Liver (tissue), 3 donors: ENCODE measurements at regions not wholly inside any gene's neighbourhood (a gene's known extent, or its start where the extent isn't known, plus 50 kb on each side); places are given as distances from the start of the nearest gene placed in this dataset.

Experiments
- CTCF ChIP-seq: fragments of 150-350 bp; IDR thresholded peaks from 2 replicates; pipeline ENCODE4 v1.5.1; 2017; ENCODE audit warnings: improper control_type of control experiment, low read depth, low read length; ENCODE audit not compliant: missing input control
- EGR1 ChIP-seq, 2 donors: IDR thresholded peaks; 2 replicates each; pipeline ENCODE4 v1.6.1; 2016 to 2018; ENCODE audit warnings: antibody characterized with exemption in 2 of 2, low read depth in 2 of 2
- GABPA ChIP-seq, 2 donors: IDR thresholded peaks in 1 of 2; conservative IDR thresholded peaks in 1 of 2; 2 replicates each; pipeline ENCODE4 v1.6.1; 2016; ENCODE audit warnings: antibody characterized with exemption in 2 of 2, mild to moderate bottlenecking in 1 of 2, moderate library complexity in 1 of 2
- HNF4G ChIP-seq: IDR thresholded peaks from 2 replicates; pipeline ENCODE4 v1.6.1; 2016; ENCODE audit warnings: antibody characterized with exemption
- MAX ChIP-seq: IDR thresholded peaks from 2 replicates; pipeline ENCODE4 v1.6.1; 2016; ENCODE audit warnings: antibody characterized with exemption
- RAD21 ChIP-seq, 2 donors: IDR thresholded peaks; 2 replicates each; pipeline ENCODE4 v1.6.1; 2016; ENCODE audit warnings: antibody characterized with exemption in 2 of 2, mild to moderate bottlenecking in 2 of 2
- REST ChIP-seq: IDR thresholded peaks from 2 replicates; pipeline ENCODE4 v1.6.1; 2016; ENCODE audit warnings: antibody characterized with exemption, mild to moderate bottlenecking
- SP1 ChIP-seq: IDR thresholded peaks from 2 replicates; pipeline ENCODE4 v1.6.1; 2018; ENCODE audit warnings: antibody characterized with exemption, mild to moderate bottlenecking
- TAF1 ChIP-seq: conservative IDR thresholded peaks from 2 replicates; pipeline ENCODE4 v1.6.1; 2016; ENCODE audit warnings: antibody characterized with exemption, mild to moderate bottlenecking
- YY1 ChIP-seq: IDR thresholded peaks from 2 replicates; pipeline ENCODE4 v1.6.1; 2016; ENCODE audit warnings: antibody characterized with exemption, mild to moderate bottlenecking
- donor health status: healthy.
- donor health status: healthy.

- no peak for TF ChIP-seq EGR1 (IDR thresholded peaks at IDR 0.05; ENCODE audit: low read depth in 2 of 2)
- TF ChIP-seq GABPA (IDR thresholded peaks at IDR 0.05 in 1 of 2, conservative IDR thresholded peaks at IDR 0.05 in 1 of 2) = no peak
- TF ChIP-seq HNF4G = no peak
- no peak for TF ChIP-seq CTCF
- no peak for TF ChIP-seq REST
- no peak for TF ChIP-seq RAD21 (IDR thresholded peaks at IDR 0.05)
- TF ChIP-seq SP1 = no peak
- TF ChIP-seq MAX = no peak
- no peak for TF ChIP-seq YY1
- TF ChIP-seq TAF1 = no peak
Measured at GRCh38 chr16:62755938-62756337, 719.7 kb upstream of the CDH8 start.
